NCI-H146 (cell line): ENCODE measurements at regions not wholly inside any gene's neighbourhood (a gene's known extent, or its start where the extent isn't known, plus 50 kb on each side); places are given as distances from the start of the nearest gene placed in this dataset.
A peak's percentile ranks its signal among the peaks of the same experiment; 100 is the strongest.

Experiments used
- DNase-seq: peaks from one replicate; lab custom pipeline; 2025; lab: John Stamatoyannopoulos, UW

GRCh38 chr14:58814466-58814865 is 176.7 kb downstream of the DACT1 start:
- no peak for DNase-seq

- peak; percentile 56 for DNase-seq
Measured at GRCh38 chr14:58815161-58815701, 177.5 kb downstream of the DACT1 start.

- peak; percentile 48 for DNase-seq
Measured at GRCh38 chr14:58815794-58816193, 178.0 kb downstream of the DACT1 start.

GRCh38 chr14:58816416-58817115 is 178.8 kb downstream of the DACT1 start:
- no peak for DNase-seq

GRCh38 chr14:58817846-58818245 is 180.1 kb downstream of the DACT1 start:
- DNase-seq = no peak

- DNase-seq = no peak
Measured at GRCh38 chr14:58820032-58820431, 182.3 kb downstream of the DACT1 start.

GRCh38 chr14:58821421-58821820 is 183.7 kb downstream of the DACT1 start:
- DNase-seq = no peak

GRCh38 chr14:58822856-58823255 is 185.1 kb downstream of the DACT1 start:
- DNase-seq = peak; percentile 33

- DNase-seq = no peak
Measured at GRCh38 chr14:58823312-58823711, 185.6 kb downstream of the DACT1 start.

GRCh38 chr14:58824106-58824505 is 186.3 kb downstream of the DACT1 start:
- no peak for DNase-seq

GRCh38 chr14:58824796-58825195 is 187.0 kb downstream of the DACT1 start:
- no peak for DNase-seq

GRCh38 chr14:58825606-58826005 is 187.8 kb downstream of the DACT1 start:
- no peak for DNase-seq

- DNase-seq = no peak
Measured at GRCh38 chr14:58826845-58827686, 189.3 kb downstream of the DACT1 start.

GRCh38 chr14:58828298-58828697 is 190.5 kb downstream of the DACT1 start:
- DNase-seq = no peak

GRCh38 chr14:58829594-58829993 is 191.8 kb downstream of the DACT1 start:
- peak; percentile 67 for DNase-seq

GRCh38 chr14:58830121-58830520 is 192.4 kb downstream of the DACT1 start:
- no peak for DNase-seq

GRCh38 chr14:58832095-58832521 is 194.3 kb downstream of the DACT1 start:
- DNase-seq = no peak

GRCh38 chr14:58833634-58834378 is 196.0 kb downstream of the DACT1 start:
- DNase-seq = no peak

GRCh38 chr14:58836303-58836974 is 198.7 kb downstream of the DACT1 start:
- DNase-seq = no peak

GRCh38 chr14:58839233-58839632 is 201.5 kb downstream of the DACT1 start:
- no peak for DNase-seq

GRCh38 chr14:58844544-58844943 is 206.8 kb downstream of the DACT1 start:
- DNase-seq = peak; percentile 56
